ENCODE measurements at regions not wholly inside any gene's neighbourhood (a gene's known extent, or its start where the extent isn't known, plus 50 kb on each side); places are given as distances from the start of the nearest gene placed in this dataset.

GRCh38 chr18:67916097-67916496, 399.6 kb upstream of the DSEL start:
- no peak for TF ChIP-seq CTCF (conservative IDR thresholded peaks at IDR 0.05 in 1 of 2, IDR thresholded peaks at IDR 0.05 in 1 of 2; ENCODE audit: extremely low read depth in 1 of 2, insufficient read depth in 1 of 2, low read depth in 1 of 2, low read length in 2 of 2)
- no peak for TF ChIP-seq EZH2 (IDR thresholded peaks at IDR 0.05; ENCODE audit: borderline replicate concordance, low read length)

Measured in mammary epithelial cell (primary cell).